Endothelial cell of umbilical vein (primary cell): ENCODE measurements at regions not wholly inside any gene's neighbourhood (a gene's known extent, or its start where the extent isn't known, plus 50 kb on each side); places are given as distances from the start of the nearest gene placed in this dataset.

Experiments
- BruUV-seq: library from RNA; stranded (reverse); fragments of 400-500 nt; replicated peaks from 2 replicates; lab custom pipeline; 2021; lab: Mats Ljungman, UMichigan
- CTCF ChIA-PET: fragments of 300-600, 350-600 bp; sonication (Branson Sonifier 250); formaldehyde crosslinking; loops from one replicate; lab custom pipeline; 2021; ENCODE audit warnings: antibody characterized with exemption, inconsistent platforms; lab: Charles Lee
- POLR2A ChIA-PET: fragments of 300-600, 350-600 bp; sonication (Branson Sonifier 250); formaldehyde crosslinking; loops from one replicate; lab custom pipeline; 2021; ENCODE audit warnings: antibody characterized with exemption, inconsistent platforms; lab: Charles Lee
- DNase-seq: peaks from one replicate; pipeline ENCODE4 v3.0.0-alpha.2; 2011; ENCODE audit warnings: low read depth, low spot score
- FAIRE-seq: peaks from 2 replicates; lab custom pipeline; 2011; peaks lifted over from hg19 to GRCh38; lab: Jason Lieb, UNC
- H2AFZ ChIP-seq: 2 replicates; pipeline ENCODE4 v1.6.0; 2012; ENCODE audit warnings: low read depth, low read length, control low read depth, inconsistent platforms
- H3K27ac ChIP-seq: 2 replicates; pipeline ENCODE4 v1.5.1; 2011; ENCODE audit warnings: low read depth, mild to moderate bottlenecking, control low read depth, low read length, moderate library complexity; ENCODE audit not compliant: insufficient read depth
- H3K27me3 ChIP-seq, 2 experiments: 2 replicates each; pipeline versions ENCODE4 v1.6.0 to v1.6.1; 2011; ENCODE audit warnings: low read length in 2 of 2, mixed read lengths in 1 of 2; ENCODE audit not compliant: control insufficient read depth in 2 of 2, insufficient read depth in 2 of 2
- H3K36me3 ChIP-seq, 2 experiments: 2 replicates in 1 of 2; 3 replicates in 1 of 2; pipeline ENCODE4 v1.5.1; 2011; ENCODE audit warnings: low read length in 2 of 2, mild to moderate bottlenecking in 1 of 2, moderate library complexity in 1 of 2; ENCODE audit not compliant: control insufficient read depth in 2 of 2, insufficient read depth in 2 of 2; ENCODE audit errors: extremely low read depth in 1 of 2
- H3K4me1 ChIP-seq: 3 replicates; pipeline ENCODE4 v1.5.1; 2011; ENCODE audit warnings: mild to moderate bottlenecking, low read length; ENCODE audit not compliant: control insufficient read depth, insufficient read depth; ENCODE audit errors: extremely low read depth
- H3K4me2 ChIP-seq: 2 replicates; pipeline ENCODE4 v1.6.1; 2011; ENCODE audit warnings: low read length, control low read depth, mixed read lengths; ENCODE audit not compliant: insufficient read depth
- H3K4me3 ChIP-seq, 3 experiments: fragments of 200-600 bp in 1 of 3; sonication (generic), shearing (Covaris generic) in 1 of 3; replicated peaks in 1 of 3; 2 replicates each; pipeline ENCODE4 v1.5.1; 2011 to 2016; ENCODE audit warnings: control low read depth in 3 of 3, low read length in 3 of 3, mild to moderate bottlenecking in 2 of 3, inconsistent platforms in 1 of 3, low read depth in 1 of 3, moderate library complexity in 1 of 3; ENCODE audit not compliant: insufficient read depth in 1 of 3
- H3K79me2 ChIP-seq: 2 replicates; pipeline ENCODE4 v1.6.0; 2012; ENCODE audit warnings: low read length, inconsistent platforms; ENCODE audit not compliant: control insufficient read depth, insufficient read depth
- H3K9ac ChIP-seq: replicated peaks from 2 replicates; pipeline ENCODE3; 2011; ENCODE audit warnings: low read length, control low read depth; ENCODE audit not compliant: insufficient read depth; ENCODE audit errors: extremely low read depth
- H3K9me1 ChIP-seq: replicated peaks from 3 replicates; pipeline ENCODE4 v1.6.0; 2011; ENCODE audit warnings: mild to moderate bottlenecking, low read length; ENCODE audit not compliant: control insufficient read depth, insufficient read depth; ENCODE audit errors: extremely low read depth
- H3K9me3 ChIP-seq: replicated peaks from 2 replicates; pipeline ENCODE4 v1.5.1; 2012; ENCODE audit warnings: low read length, inconsistent platforms; ENCODE audit not compliant: control insufficient read depth, insufficient read depth
- H4K20me1 ChIP-seq: replicated peaks from 2 replicates; pipeline ENCODE3; 2011; ENCODE audit warnings: mild to moderate bottlenecking, low read length; ENCODE audit not compliant: control insufficient read depth, insufficient read depth; ENCODE audit errors: extremely low read depth
- CTCF ChIP-seq, 2 donors: IDR thresholded peaks; 1 replicate in 1 of 2; 2 replicates in 1 of 2; pipeline ENCODE4 v1.5.1; 2011; ENCODE audit warnings: low read length in 2 of 2, mild to moderate bottlenecking in 2 of 2, moderate library complexity in 2 of 2, control low read depth in 1 of 2, inconsistent platforms in 1 of 2, low read depth in 1 of 2; ENCODE audit not compliant: insufficient read depth in 1 of 2; ENCODE audit errors: extremely low read depth in 1 of 2
- EZH2 ChIP-seq: IDR thresholded peaks from 2 replicates; pipeline ENCODE4 v1.6.1; 2012; ENCODE audit warnings: borderline replicate concordance, low read depth, mild to moderate bottlenecking, moderate library complexity, low read length, inconsistent platforms; ENCODE audit not compliant: severe bottlenecking
- FOS ChIP-seq: IDR thresholded peaks from 2 replicates; pipeline ENCODE4 v1.6.1; 2011; ENCODE audit warnings: mild to moderate bottlenecking, low read length, moderate library complexity, borderline replicate concordance; ENCODE audit not compliant: insufficient read depth
- GATA2 ChIP-seq: IDR thresholded peaks from 2 replicates; pipeline ENCODE4 v1.7.0; 2011; ENCODE audit warnings: low read depth, mild to moderate bottlenecking, moderate library complexity, mixed read lengths, low read length; ENCODE audit not compliant: insufficient read length, insufficient read depth
- JUN ChIP-seq: IDR thresholded peaks from 2 replicates; pipeline ENCODE4 v1.6.1; 2011; ENCODE audit warnings: borderline replicate concordance, low read depth; ENCODE audit not compliant: insufficient read length, insufficient read depth
- MYC ChIP-seq: IDR thresholded peaks from one replicate; pipeline ENCODE4 v1.6.1; 2011; ENCODE audit warnings: mild to moderate bottlenecking, low read depth, low read length
- POLR2A ChIP-seq: IDR thresholded peaks from 2 replicates; pipeline ENCODE4 v1.6.1; 2012; ENCODE audit warnings: low read depth, mild to moderate bottlenecking, control low read depth, low read length
- POLR2AphosphoS5 ChIP-seq: IDR thresholded peaks from 2 replicates; pipeline ENCODE4 v1.6.1; 2012; ENCODE audit warnings: low read depth, mild to moderate bottlenecking, control low read depth, low read length, moderate library complexity; ENCODE audit not compliant: insufficient read depth
- dilution Hi-C: fragments of 300-500 bp; cut with MboI; formaldehyde crosslinking; loops from one replicate; pipeline ENCODE4 v1.15.0; 2019; ENCODE audit warnings: low sequenced_read_pairs; ENCODE audit not compliant: extremely low pct_ligation_motif_present
- intact Hi-C: fragments of 100-400 bp; cut with micrococcal nuclease; formaldehyde crosslinking; loops from one replicate; pipeline ENCODE4 v1.10.0; 2022
- TF ChIP-seq, protein P1 (sequence below): IDR thresholded peaks from 2 replicates; pipeline ENCODE4 v1.6.1; 2011; ENCODE audit not compliant: insufficient read depth, insufficient read length

DNA sequence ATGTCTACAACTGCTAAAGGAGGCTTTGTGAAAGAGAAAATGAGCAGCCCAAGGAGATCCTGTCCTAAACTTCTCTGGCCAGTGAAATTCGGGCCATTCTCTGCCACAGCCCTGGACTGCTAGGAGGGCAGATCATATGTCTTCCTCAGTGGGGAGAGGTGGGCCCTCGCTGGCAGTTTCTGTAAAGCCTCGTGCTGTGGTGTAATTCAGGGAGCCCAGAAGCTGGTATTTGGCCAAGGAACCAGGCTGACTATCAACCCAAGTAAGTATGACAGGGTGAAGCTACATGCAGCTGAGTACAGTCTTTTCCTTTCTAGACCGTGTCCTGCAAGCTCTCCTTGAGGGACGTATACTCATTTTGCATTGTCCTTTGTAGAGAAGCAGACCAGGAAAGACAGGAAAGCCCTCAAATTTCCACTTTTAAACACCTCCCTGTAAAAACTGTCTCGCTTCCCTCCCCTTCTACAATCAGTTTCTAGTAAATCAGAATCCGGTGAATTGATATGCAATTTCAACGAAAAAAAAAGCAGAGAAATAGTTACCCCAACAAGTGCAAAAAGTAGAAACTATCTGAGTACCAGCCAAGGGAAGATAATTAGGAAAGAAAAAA lies 106.8 kb downstream of the DAD1 start:
- DNase-seq (no peak), FAIRE-seq (no peak)
- Histone ChIP-seq H3K4me3 (no peak overlapping the region), H4K20me1 (no peaks in the 10 kb centered on the region), H3K9me3 (no peaks in the 10 kb centered on the region), H3K36me3 (no peaks in the 10 kb centered on the region), H3K9ac (no peak overlapping the region), H3K27ac (no peak overlapping the region), H3K4me2 (no peak overlapping the region), H3K9me1 (no peaks in the 10 kb centered on the region), H3K27me3 (peaks cover 10 to 49% of the 10 kb centered on the region in 2 experiments), H2AFZ (no peak overlapping the region), H3K79me2 (no peaks in the 10 kb centered on the region), H3K4me1 (no peaks in the 10 kb centered on the region)
- POLR2A ChIA-PET: no interaction called here
- dilution Hi-C loops: no loop called here
- BruUV-seq: no TSS peak
- intact Hi-C loops: no loop called here
- CTCF ChIA-PET: interaction anchor here (0.6 kb wide), 1 partner anchor 75 kb away, joined by 3 read pairs; no protein-coding TSS in a partner anchor
- TF ChIP-seq POLR2AphosphoS5: no peak
- TF ChIP-seq, protein P1, sequence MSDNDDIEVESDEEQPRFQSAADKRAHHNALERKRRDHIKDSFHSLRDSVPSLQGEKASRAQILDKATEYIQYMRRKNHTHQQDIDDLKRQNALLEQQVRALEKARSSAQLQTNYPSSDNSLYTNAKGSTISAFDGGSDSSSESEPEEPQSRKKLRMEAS: no peak
- no peak for TF ChIP-seq POLR2A
- TF ChIP-seq EZH2: no peak
- TF ChIP-seq GATA2: no peak
- TF ChIP-seq MYC: no peak
- no peak for TF ChIP-seq JUN
- no peak for TF ChIP-seq FOS
- TF ChIP-seq CTCF (IDR thresholded peaks at IDR 0.05; ENCODE audit: extremely low read depth in 1 of 2, insufficient read depth in 1 of 2, low read depth in 1 of 2, low read length in 2 of 2): no peak
